ENCODE measurements at regions not wholly inside any gene's neighbourhood (a gene's known extent, or its start where the extent isn't known, plus 50 kb on each side); places are given as distances from the start of the nearest gene placed in this dataset.
"Not testable (repeated sequence)": the region's sequence is repeated elsewhere in the genome, so short reads cannot be mapped to it uniquely, and the experiment has no call there.

DNA sequence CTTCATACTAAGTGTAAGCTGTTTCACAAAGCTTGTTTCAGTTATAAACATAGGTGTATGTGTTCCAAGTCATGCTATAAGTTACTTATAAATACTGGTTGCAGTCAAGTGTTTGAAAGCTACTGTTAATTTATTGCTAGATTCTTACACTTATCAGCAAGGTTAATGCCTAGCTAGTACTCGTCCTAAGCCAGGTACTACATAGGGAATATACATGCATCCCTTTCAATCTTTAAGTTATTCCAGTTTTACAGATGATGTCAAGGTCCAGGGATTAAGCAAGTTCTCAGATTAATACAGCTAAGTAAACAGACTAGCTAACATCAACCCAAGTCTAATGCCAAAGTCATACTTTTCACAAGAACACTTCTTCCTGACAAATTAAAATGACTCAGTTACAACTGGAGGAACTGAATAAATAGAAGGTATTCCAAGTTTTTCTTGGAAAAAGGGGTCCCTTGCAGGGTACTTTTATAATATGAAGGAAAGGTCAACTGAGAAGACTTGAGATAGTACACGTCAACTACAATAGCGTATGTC is 652.2 kb upstream of the USP24 start:
- Histone ChIP-seq H3K36me3 (ENCODE audit: low read depth) (no peaks in the 10 kb centered on the region), H3K9me2 (ENCODE audit: insufficient read depth) (no peaks in the 10 kb centered on the region; the same call in 1 of the 2 replicates), H3K4me2 (no peak overlapping the region), H3F3A (ENCODE audit: insufficient read depth, low read depth) (no peaks in the 10 kb centered on the region), H3K4me3 (no peak overlapping the region), H3K9me3 (ENCODE audit: insufficient read depth, low read depth) (no peaks in the 10 kb centered on the region), H2AFZ (no peak overlapping the region), H3K27me3 (ENCODE audit: insufficient read depth, low read depth) (no peaks in the 10 kb centered on the region), H4K20me1 (ENCODE audit: insufficient read depth) (no peaks in the 10 kb centered on the region), H3K79me2 (ENCODE audit: low read depth) (no peaks in the 10 kb centered on the region), H3K4me1 (replicated peaks; ENCODE audit: insufficient read depth) (no peaks in the 10 kb centered on the region), H3K27ac (no peak overlapping the region)
- BruUV-seq (replicated peaks): no TSS peak
- DNase-seq: no peak
- ChIA-PET POLR2A (ENCODE audit: unreplicated experiment) (interaction anchor here (0.7 kb wide), 1 partner anchor 718 kb away, joined by 10 read pairs; no protein-coding TSS in a partner anchor), CTCF (interaction anchor here (0.6 kb wide), 1 partner anchor 191 kb away, joined by 3 read pairs; no protein-coding TSS in a partner anchor)
- TF ChIP-seq EZH2 (IDR thresholded peaks at IDR 0.05; ENCODE audit: low read depth): no peak
- no peak for TF ChIP-seq CTCF (conservative IDR thresholded peaks at IDR 0.05)
- intact Hi-C loops (cut with micrococcal nuclease; ENCODE audit: unreplicated experiment): no loop called here

GRCh38 chr1:55865778-55866177 is 650.6 kb upstream of the USP24 start:
- H3K4me2 ChIP-seq; H2AFZ ChIP-seq; POLR2A ChIA-PET (ENCODE audit: unreplicated experiment); H3K4me3 ChIP-seq; DNase-seq; H3K27me3 ChIP-seq (ENCODE audit: insufficient read depth, low read depth); H3K79me2 ChIP-seq (ENCODE audit: low read depth); BruUV-seq (replicated peaks); CTCF ChIA-PET; H3K4me1 ChIP-seq (replicated peaks; ENCODE audit: insufficient read depth); intact Hi-C loops (cut with micrococcal nuclease; ENCODE audit: unreplicated experiment); H4K20me1 ChIP-seq (ENCODE audit: insufficient read depth); H3F3A ChIP-seq (ENCODE audit: insufficient read depth, low read depth); H3K36me3 ChIP-seq (ENCODE audit: low read depth); H3K27ac ChIP-seq; H3K9me2 ChIP-seq (ENCODE audit: insufficient read depth); H3K9me3 ChIP-seq (ENCODE audit: insufficient read depth, low read depth): not testable (repeated sequence)

- CTCF ChIA-PET: interaction anchor here (1.0 kb wide), 1 partner anchor 29 kb away, joined by 3 read pairs; no protein-coding TSS in a partner anchor
- TF ChIP-seq CTCF (conservative IDR thresholded peaks at IDR 0.05) (no peak), EZH2 (IDR thresholded peaks at IDR 0.05; ENCODE audit: low read depth) (no peak)
- Histone ChIP-seq H3K79me2 (ENCODE audit: low read depth) (no peaks in the 10 kb centered on the region), H3K9me3 (ENCODE audit: insufficient read depth, low read depth) (no peaks in the 10 kb centered on the region), H3K27me3 (ENCODE audit: insufficient read depth, low read depth) (no peaks in the 10 kb centered on the region), H3K9me2 (ENCODE audit: insufficient read depth) (no peaks in the 10 kb centered on the region), H3K36me3 (ENCODE audit: low read depth) (no peaks in the 10 kb centered on the region), H3K27ac (no peak overlapping the region), H3K4me2 (no peak overlapping the region), H3K4me3 (no peak overlapping the region), H4K20me1 (ENCODE audit: insufficient read depth) (no peaks in the 10 kb centered on the region), H3F3A (ENCODE audit: insufficient read depth, low read depth) (no peaks in the 10 kb centered on the region), H2AFZ (no peak overlapping the region), H3K4me1 (replicated peaks; ENCODE audit: insufficient read depth) (no peaks in the 10 kb centered on the region)
- no TSS peak for BruUV-seq (replicated peaks)
- intact Hi-C loops (cut with micrococcal nuclease; ENCODE audit: unreplicated experiment): no loop called here
- DNase-seq: no peak
- POLR2A ChIA-PET (ENCODE audit: unreplicated experiment): no interaction called here
Observed at GRCh38 chr1:55864251-55864650, 649.1 kb upstream of the USP24 start.
